IMR-90 (cell line): ENCODE measurements at regions not wholly inside any gene's neighbourhood (a gene's known extent, or its start where the extent isn't known, plus 50 kb on each side); places are given as distances from the start of the nearest gene placed in this dataset.

Experiments
- ATAC-seq: fragments of 200-7000 bp; cut with Tn5 transposase; 2 replicates; pipeline ENCODE4 v1.9.1; 2020; ENCODE audit warnings: low read depth, mild to moderate bottlenecking, moderate library complexity
- BruUV-seq: library from RNA; stranded (reverse); fragments of 400-500 nt; replicated peaks from 2 replicates; lab custom pipeline; 2021; lab: Mats Ljungman, UMichigan
- CTCF ChIA-PET: fragments of 300-600 bp; formaldehyde crosslinking; extraction: SDS; loops from one replicate; lab custom pipeline; 2021; ENCODE audit warnings: antibody characterized with exemption; lab: Yijun Ruan, JAX
- POLR2A ChIA-PET: fragments of 300-600 bp; sonication (Branson Sonifier 250); formaldehyde crosslinking; loops from one replicate; lab custom pipeline; 2022; ENCODE audit warnings: antibody characterized with exemption; ENCODE audit not compliant: unreplicated experiment; lab: Charles Lee
- DNase-seq: peaks from one replicate; pipeline ENCODE4 v3.0.0; 2013
- H2AFZ ChIP-seq: replicated peaks from 2 replicates; pipeline ENCODE3; 2013; ENCODE audit warnings: low read length, mild to moderate bottlenecking; ENCODE audit not compliant: poor library complexity
- H2AK5ac ChIP-seq: 2 replicates; pipeline ENCODE4 v1.6.1; 2013; ENCODE audit warnings: low read depth, low read length, inconsistent platforms
- H2AK9ac ChIP-seq: replicated peaks from 2 replicates; pipeline ENCODE3; 2013; ENCODE audit warnings: mild to moderate bottlenecking, low read depth, low read length, moderate library complexity; ENCODE audit not compliant: poor library complexity
- H2BK120ac ChIP-seq: 2 replicates; pipeline ENCODE4 v1.6.1; 2013; ENCODE audit warnings: low read depth, low read length, inconsistent platforms
- H2BK15ac ChIP-seq: 3 replicates; pipeline ENCODE4 v1.6.1; 2013; ENCODE audit warnings: low read depth, low read length, inconsistent platforms
- H2BK20ac ChIP-seq: 2 replicates; pipeline ENCODE4 v1.6.1; 2013; ENCODE audit warnings: low read depth, mild to moderate bottlenecking, inconsistent platforms, low read length, moderate library complexity
- H2BK5ac ChIP-seq: 2 replicates; pipeline ENCODE4 v1.6.1; 2013; ENCODE audit warnings: mild to moderate bottlenecking, low read depth, low read length, inconsistent platforms; ENCODE audit not compliant: poor library complexity, severe bottlenecking
- H3K14ac ChIP-seq: replicated peaks from 2 replicates; pipeline ENCODE4 v1.6.1; 2013; ENCODE audit warnings: low read depth, low read length, inconsistent platforms
- H3K18ac ChIP-seq: 2 replicates; pipeline ENCODE4 v1.6.1; 2013; ENCODE audit warnings: low read depth, low read length, control low read depth
- H3K23ac ChIP-seq: 2 replicates; pipeline ENCODE4 v1.6.1; 2013; ENCODE audit warnings: low read depth, low read length, inconsistent platforms
- H3K27ac ChIP-seq: 2 replicates; pipeline ENCODE4 v1.5.1; 2013; ENCODE audit warnings: mild to moderate bottlenecking, control low read depth, low read length; ENCODE audit not compliant: insufficient read depth
- H3K27me3 ChIP-seq: 2 replicates; pipeline ENCODE4 v1.6.1; 2013; ENCODE audit warnings: low read length; ENCODE audit not compliant: control insufficient read depth, insufficient read depth
- H3K36me3 ChIP-seq: 2 replicates; pipeline ENCODE4 v1.6.1; 2013; ENCODE audit warnings: low read length, mixed read lengths; ENCODE audit not compliant: control insufficient read depth, insufficient read depth
- H3K4ac ChIP-seq: 2 replicates; pipeline ENCODE4 v1.6.1; 2013; ENCODE audit warnings: low read depth, low read length, inconsistent platforms
- H3K4me1 ChIP-seq: 2 replicates; pipeline ENCODE4 v1.6.1; 2013; ENCODE audit warnings: low read length, mixed read lengths; ENCODE audit not compliant: control insufficient read depth, insufficient read depth
- H3K4me2 ChIP-seq: 2 replicates; pipeline ENCODE4 v1.6.1; 2013; ENCODE audit warnings: low read depth, mild to moderate bottlenecking, control low read depth, low read length, moderate library complexity
- H3K4me3 ChIP-seq: 2 replicates; pipeline ENCODE4 v1.5.1; 2013; ENCODE audit warnings: low read depth, mild to moderate bottlenecking, control low read depth, low read length, moderate library complexity; ENCODE audit not compliant: insufficient read depth
- H3K56ac ChIP-seq: 2 replicates; pipeline ENCODE4 v1.6.1; 2013; ENCODE audit warnings: low read length, inconsistent platforms; ENCODE audit not compliant: insufficient read depth; ENCODE audit errors: extremely low read depth
- H3K79me1 ChIP-seq, 2 experiments: 2 replicates each; pipeline ENCODE4 v1.6.1; 2013; ENCODE audit warnings: low read length in 2 of 2, inconsistent platforms in 1 of 2, low read depth in 1 of 2
- H3K9ac ChIP-seq: 2 replicates; pipeline ENCODE4 v1.6.1; 2013; ENCODE audit warnings: low read depth, low read length, control low read depth
- H3K9me1 ChIP-seq: 2 replicates; pipeline ENCODE4 v1.6.1; 2013; ENCODE audit warnings: low read length, inconsistent platforms; ENCODE audit not compliant: insufficient read depth
- H3K9me3 ChIP-seq: 2 replicates; pipeline ENCODE4 v1.6.1; 2013; ENCODE audit warnings: low read length; ENCODE audit not compliant: control insufficient read depth, insufficient read depth
- H4K20me1 ChIP-seq: 2 replicates; pipeline ENCODE4 v1.6.1; 2013; ENCODE audit warnings: low read length, inconsistent platforms; ENCODE audit not compliant: insufficient read depth
- H4K5ac ChIP-seq: 2 replicates; pipeline ENCODE4 v1.6.1; 2013; ENCODE audit warnings: mild to moderate bottlenecking, low read depth, low read length, control low read depth
- H4K8ac ChIP-seq, 2 experiments: 2 replicates each; pipeline ENCODE4 v1.6.1; 2013; ENCODE audit warnings: low read depth in 2 of 2, low read length in 2 of 2, control low read depth in 1 of 2, inconsistent platforms in 1 of 2
- H4K91ac ChIP-seq: 2 replicates; pipeline ENCODE4 v1.6.1; 2013; ENCODE audit warnings: low read depth, low read length, inconsistent platforms; ENCODE audit not compliant: insufficient read depth
- CTCF ChIP-seq: conservative IDR thresholded peaks from 2 replicates; pipeline ENCODE4 v1.5.1; 2012; ENCODE audit warnings: mild to moderate bottlenecking, low read depth, low read length, improper control_type of control experiment
- FOS ChIP-seq: fragments of 150-350 bp; IDR thresholded peaks from 2 replicates; pipeline ENCODE4 v1.6.1; 2016; ENCODE audit warnings: low read depth, low read length
- POLR2A ChIP-seq: IDR thresholded peaks from 2 replicates; pipeline ENCODE4 v1.6.1; 2012; ENCODE audit warnings: mild to moderate bottlenecking, low read depth, low read length
- RAD21 ChIP-seq: IDR thresholded peaks from 2 replicates; pipeline ENCODE4 v1.6.1; 2012; ENCODE audit warnings: low read length, improper control_type of control experiment
- WGBS, 2 experiments: methylation state at CpG; one replicate each; pipeline versions ENCODE4 v1.1.5 to v1.1.7; 2013; ENCODE audit warnings: missing lambda C conversion rate in 2 of 2; ENCODE audit not compliant: insufficient read length in 1 of 2; ENCODE audit errors: extremely low coverage in 2 of 2; 5-methylcytosine and 5-hydroxymethylcytosine counted together
- dilution Hi-C: fragments of 300-500 bp; cut with HindIII; formaldehyde crosslinking; loops from one replicate; pipeline ENCODE4 v1.14.3; 2018; ENCODE audit warnings: low sequenced_read_pairs; ENCODE audit not compliant: unreplicated experiment
- in situ Hi-C: fragments of 300-500 bp; cut with MboI; formaldehyde crosslinking; loops from 3 replicates; pipeline ENCODE4 v1.14.3; 2019; ENCODE audit warnings: low sequenced_read_pairs, inconsistent platforms, mixed read lengths
- intact Hi-C: fragments of 100-400 bp; cut with micrococcal nuclease; formaldehyde crosslinking; loops from 2 replicates; pipeline ENCODE4 v1.10.0; 2022

- intact Hi-C loops (no loop called here), dilution Hi-C loops (no loop called here), in situ Hi-C loops (no loop called here)
- Histone ChIP-seq H3K9me1 (no peaks in the 10 kb centered on the region), H3K27me3 (peaks cover 29% of the 10 kb centered on the region), H2AK9ac (no peak overlapping the region), H4K5ac (no peak overlapping the region), H2AK5ac (no peak overlapping the region), H3K4me2 (no peak overlapping the region), H4K20me1 (no peaks in the 10 kb centered on the region), H2BK120ac (no peak overlapping the region), H3K18ac (no peak overlapping the region), H3K79me1 (no peaks in the 10 kb centered on the region), H2BK20ac (no peak overlapping the region), H3K14ac (no peak overlapping the region), H3K23ac (no peak overlapping the region), H3K4me1 (no peaks in the 10 kb centered on the region), H3K27ac (no peak overlapping the region), H3K4ac (no peak overlapping the region), H3K9ac (no peak overlapping the region), H3K9me3 (no peaks in the 10 kb centered on the region), H2BK15ac (no peak overlapping the region), H3K36me3 (no peaks in the 10 kb centered on the region), H4K8ac (no peak overlapping the region), H2BK5ac (no peak overlapping the region), H3K56ac (no peak overlapping the region), H2AFZ (no peak overlapping the region), H3K4me3 (no peak overlapping the region), H4K91ac (no peak overlapping the region)
- 50% methylated on average over 1 of the region's 11 CpGs; no CpG with 5 or more reads in 1 of the 2 experiments for WGBS, 2 experiments
- DNase-seq (no peak), ATAC-seq (no peak)
- ChIA-PET CTCF (no interaction called here), POLR2A (no interaction called here)
- BruUV-seq, result no TSS peak
- TF ChIP-seq CTCF (no peak), POLR2A (no peak), RAD21 (no peak), FOS (no peak)
Observed at GRCh38 chr3:127092776-127093175, 100.2 kb upstream of the PRR23E start.
